Vagina (tissue), 2 donors: ENCODE measurements at regions not wholly inside any gene's neighbourhood (a gene's known extent, or its start where the extent isn't known, plus 50 kb on each side); places are given as distances from the start of the nearest gene placed in this dataset.

Source experiments
- POLR2A ChIP-seq, 2 donors: fragments of 450-650 bp; IDR thresholded peaks; one replicate each; pipeline ENCODE4 v1.6.1; 2017; ENCODE audit warnings: antibody characterized with exemption in 2 of 2, mild to moderate bottlenecking in 2 of 2, moderate library complexity in 2 of 2
- TF ChIP-seq, protein P1 (sequence below), 3 experiments: fragments of 450-650 bp in 2 of 3; fragments of 200-600 bp in 1 of 3; sonication (generic) in 1 of 3; IDR thresholded peaks; one replicate each; pipeline ENCODE4 v1.5.1; 2017 to 2019; ENCODE audit warnings: antibody characterized with exemption in 3 of 3, mild to moderate bottlenecking in 2 of 3, moderate library complexity in 2 of 3

DNA sequence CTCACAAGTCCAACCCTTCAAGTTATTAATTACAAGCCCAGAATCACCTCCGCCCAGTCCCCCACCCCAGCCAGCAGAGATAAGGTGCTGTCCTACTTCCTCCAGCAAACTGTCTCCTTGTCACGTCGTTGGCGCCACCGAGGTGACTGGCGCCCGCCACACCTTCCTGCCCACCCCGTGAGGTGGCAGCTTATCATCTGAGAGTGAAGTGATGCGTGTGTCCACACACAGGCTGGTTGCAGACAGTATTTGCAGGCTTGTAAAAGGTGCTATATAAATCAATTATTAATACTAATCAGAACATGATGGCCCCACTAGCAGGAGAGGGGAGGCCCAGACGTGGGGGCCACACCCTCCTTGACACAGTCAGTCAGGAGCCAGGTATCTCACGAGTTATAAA, 786.6 kb upstream of the TBX3 start:
- no peak for TF ChIP-seq POLR2A (IDR thresholded peaks at IDR 0.05)
- TF ChIP-seq, protein P1, sequence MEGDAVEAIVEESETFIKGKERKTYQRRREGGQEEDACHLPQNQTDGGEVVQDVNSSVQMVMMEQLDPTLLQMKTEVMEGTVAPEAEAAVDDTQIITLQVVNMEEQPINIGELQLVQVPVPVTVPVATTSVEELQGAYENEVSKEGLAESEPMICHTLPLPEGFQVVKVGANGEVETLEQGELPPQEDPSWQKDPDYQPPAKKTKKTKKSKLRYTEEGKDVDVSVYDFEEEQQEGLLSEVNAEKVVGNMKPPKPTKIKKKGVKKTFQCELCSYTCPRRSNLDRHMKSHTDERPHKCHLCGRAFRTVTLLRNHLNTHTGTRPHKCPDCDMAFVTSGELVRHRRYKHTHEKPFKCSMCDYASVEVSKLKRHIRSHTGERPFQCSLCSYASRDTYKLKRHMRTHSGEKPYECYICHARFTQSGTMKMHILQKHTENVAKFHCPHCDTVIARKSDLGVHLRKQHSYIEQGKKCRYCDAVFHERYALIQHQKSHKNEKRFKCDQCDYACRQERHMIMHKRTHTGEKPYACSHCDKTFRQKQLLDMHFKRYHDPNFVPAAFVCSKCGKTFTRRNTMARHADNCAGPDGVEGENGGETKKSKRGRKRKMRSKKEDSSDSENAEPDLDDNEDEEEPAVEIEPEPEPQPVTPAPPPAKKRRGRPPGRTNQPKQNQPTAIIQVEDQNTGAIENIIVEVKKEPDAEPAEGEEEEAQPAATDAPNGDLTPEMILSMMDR (IDR thresholded peaks at IDR 0.05): no peak
